Ascending aorta (tissue), 2 donors: ENCODE measurements at regions not wholly inside any gene's neighbourhood (a gene's known extent, or its start where the extent isn't known, plus 50 kb on each side); places are given as distances from the start of the nearest gene placed in this dataset.
"Not testable (repeated sequence)": the region's sequence is repeated elsewhere in the genome, so short reads cannot be mapped to it uniquely, and the experiment has no call there.

Experiments
- DNase-seq, 2 donors: peaks; one replicate each; pipeline ENCODE4 v3.0.0-alpha.2; 2019; ENCODE audit warnings: low spot score in 2 of 2
- H3K27ac ChIP-seq, 2 donors: fragments of 200-600 bp; sonication (generic); one replicate each; pipeline ENCODE4 v1.5.1; 2016 to 2017; ENCODE audit warnings: mild to moderate bottlenecking in 1 of 2
- H3K27me3 ChIP-seq: fragments of 200-600 bp; sonication (generic); one replicate; pipeline ENCODE4 v1.5.1; 2017
- H3K36me3 ChIP-seq, 2 donors: fragments of 200-600 bp; sonication (generic); one replicate each; pipeline ENCODE4 v1.5.1; 2016
- H3K4me1 ChIP-seq, 2 donors: fragments of 200-600 bp; sonication (generic); one replicate each; pipeline ENCODE4 v1.5.1; 2016 to 2017; ENCODE audit warnings: mild to moderate bottlenecking in 1 of 2
- H3K4me3 ChIP-seq, 2 donors: fragments of 200-600 bp; sonication (generic); one replicate each; pipeline ENCODE4 v1.5.1; 2016 to 2017; ENCODE audit warnings: mild to moderate bottlenecking in 1 of 2
- H3K9me3 ChIP-seq, 2 donors: fragments of 200-600 bp; sonication (generic); one replicate each; pipeline ENCODE4 v1.5.1; 2016
- CTCF ChIP-seq, 3 experiments: fragments of 200-600 bp in 2 of 3; fragments of 450-650 bp in 1 of 3; sonication (generic) in 2 of 3; IDR thresholded peaks; one replicate each; pipeline ENCODE4 v1.5.1; 2016 to 2019; ENCODE audit warnings: antibody characterized with exemption in 3 of 3, mild to moderate bottlenecking in 1 of 3, moderate library complexity in 1 of 3
- intact Hi-C: fragments of 100-400 bp; cut with DNase I; formaldehyde crosslinking; loops from one replicate; pipeline ENCODE4 v1.15.1; 2023

GRCh38 chr2:58398406-58398805 lies 157.3 kb upstream of the FANCL start:
- intact Hi-C loops: no loop called here
- Histone ChIP-seq H3K27me3 (no peaks in the 10 kb centered on the region), H3K36me3 (no peaks in the 10 kb centered on the region), H3K27ac (no peak overlapping the region), H3K9me3 (no peaks in the 10 kb centered on the region), H3K4me3 (no peak overlapping the region), H3K4me1 (no peaks in the 10 kb centered on the region)
- no peak for DNase-seq
- no peak for TF ChIP-seq CTCF (IDR thresholded peaks at IDR 0.05)

GRCh38 chr2:58387701-58388100 lies 146.6 kb upstream of the FANCL start:
- Histone ChIP-seq H3K4me1 (no peaks in the 10 kb centered on the region), H3K27ac (no peak overlapping the region), H3K36me3 (no peaks in the 10 kb centered on the region), H3K4me3 (no peak overlapping the region), H3K9me3 (no peaks in the 10 kb centered on the region), H3K27me3 (no peaks in the 10 kb centered on the region)
- TF ChIP-seq CTCF (IDR thresholded peaks at IDR 0.05): no peak
- intact Hi-C loops: no loop called here
- no peak for DNase-seq

- H3K9me3 ChIP-seq, DNase-seq, H3K4me1 ChIP-seq, H3K27me3 ChIP-seq, intact Hi-C loops, H3K27ac ChIP-seq, H3K4me3 ChIP-seq, H3K36me3 ChIP-seq: not testable (repeated sequence)
Measured at GRCh38 chr2:58386904-58387303, 145.8 kb upstream of the FANCL start.

GRCh38 chr2:58378152-58378551 lies 137.0 kb upstream of the FANCL start:
- no peaks in the 10 kb centered on the region for H3K9me3 ChIP-seq
- H3K27me3 ChIP-seq: no peaks in the 10 kb centered on the region
- no peaks in the 10 kb centered on the region for H3K36me3 ChIP-seq
- no peak overlapping the region for H3K27ac ChIP-seq
- H3K4me1 ChIP-seq: no peaks in the 10 kb centered on the region
- H3K4me3 ChIP-seq: no peak overlapping the region
- DNase-seq: no peak
- TF ChIP-seq CTCF (IDR thresholded peaks at IDR 0.05): no peak
- intact Hi-C loops: no loop called here

- H3K9me3 ChIP-seq: no peaks in the 10 kb centered on the region
- no peak for DNase-seq
- no peak for TF ChIP-seq CTCF (IDR thresholded peaks at IDR 0.05)
- intact Hi-C loops: no loop called here
- H3K27ac ChIP-seq: no peak overlapping the region
- H3K4me3 ChIP-seq: no peak overlapping the region
- no peaks in the 10 kb centered on the region for H3K27me3 ChIP-seq
- no peaks in the 10 kb centered on the region for H3K36me3 ChIP-seq
- H3K4me1 ChIP-seq: no peaks in the 10 kb centered on the region
Measured at GRCh38 chr2:58377181-58377580, 136.1 kb upstream of the FANCL start.

- intact Hi-C loops: no loop called here
- no peak for DNase-seq
- TF ChIP-seq CTCF (IDR thresholded peaks at IDR 0.05): no peak
- H3K36me3 ChIP-seq: no peaks in the 10 kb centered on the region
- no peaks in the 10 kb centered on the region for H3K27me3 ChIP-seq
- H3K4me1 ChIP-seq: no peaks in the 10 kb centered on the region
- no peaks in the 10 kb centered on the region for H3K9me3 ChIP-seq
- no peak overlapping the region for H3K4me3 ChIP-seq
- H3K27ac ChIP-seq: no peak overlapping the region
Measured at GRCh38 chr2:58376592-58376991, 135.5 kb upstream of the FANCL start.
